ENCODE measurements at regions not wholly inside any gene's neighbourhood (a gene's known extent, or its start where the extent isn't known, plus 50 kb on each side); places are given as distances from the start of the nearest gene placed in this dataset.

DNA sequence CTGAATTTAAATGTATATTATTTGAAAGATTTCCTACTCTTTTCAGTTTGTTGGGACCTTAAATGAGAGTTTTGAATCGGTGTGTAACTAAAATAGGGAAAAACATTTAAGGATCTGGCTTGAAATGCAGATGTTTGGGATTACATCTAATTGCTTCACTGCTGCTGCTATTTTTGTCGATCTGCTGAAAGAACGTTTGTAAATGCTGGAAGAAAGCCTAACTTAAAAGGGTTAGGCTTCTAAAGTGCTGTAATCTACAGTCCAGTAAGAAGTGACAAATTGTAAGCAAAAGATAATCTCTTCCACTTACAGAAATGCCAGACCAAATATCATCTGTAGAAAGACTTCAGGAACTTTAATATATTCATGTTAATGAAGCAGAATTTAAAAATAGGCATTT lies 691.6 kb downstream of the ZNF385D start:
- no peak for TF ChIP-seq POLR2A (IDR thresholded peaks at IDR 0.05; ENCODE audit: extremely low read depth, insufficient read length)
- TF ChIP-seq, protein P1, sequence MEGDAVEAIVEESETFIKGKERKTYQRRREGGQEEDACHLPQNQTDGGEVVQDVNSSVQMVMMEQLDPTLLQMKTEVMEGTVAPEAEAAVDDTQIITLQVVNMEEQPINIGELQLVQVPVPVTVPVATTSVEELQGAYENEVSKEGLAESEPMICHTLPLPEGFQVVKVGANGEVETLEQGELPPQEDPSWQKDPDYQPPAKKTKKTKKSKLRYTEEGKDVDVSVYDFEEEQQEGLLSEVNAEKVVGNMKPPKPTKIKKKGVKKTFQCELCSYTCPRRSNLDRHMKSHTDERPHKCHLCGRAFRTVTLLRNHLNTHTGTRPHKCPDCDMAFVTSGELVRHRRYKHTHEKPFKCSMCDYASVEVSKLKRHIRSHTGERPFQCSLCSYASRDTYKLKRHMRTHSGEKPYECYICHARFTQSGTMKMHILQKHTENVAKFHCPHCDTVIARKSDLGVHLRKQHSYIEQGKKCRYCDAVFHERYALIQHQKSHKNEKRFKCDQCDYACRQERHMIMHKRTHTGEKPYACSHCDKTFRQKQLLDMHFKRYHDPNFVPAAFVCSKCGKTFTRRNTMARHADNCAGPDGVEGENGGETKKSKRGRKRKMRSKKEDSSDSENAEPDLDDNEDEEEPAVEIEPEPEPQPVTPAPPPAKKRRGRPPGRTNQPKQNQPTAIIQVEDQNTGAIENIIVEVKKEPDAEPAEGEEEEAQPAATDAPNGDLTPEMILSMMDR (IDR thresholded peaks at IDR 0.05; ENCODE audit: low read depth, low read length) = no peak
- TF ChIP-seq MYC (IDR thresholded peaks at IDR 0.05; ENCODE audit: low read depth, low read length) = no peak
- TF ChIP-seq, protein P2, sequence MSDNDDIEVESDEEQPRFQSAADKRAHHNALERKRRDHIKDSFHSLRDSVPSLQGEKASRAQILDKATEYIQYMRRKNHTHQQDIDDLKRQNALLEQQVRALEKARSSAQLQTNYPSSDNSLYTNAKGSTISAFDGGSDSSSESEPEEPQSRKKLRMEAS (IDR thresholded peaks at IDR 0.05; ENCODE audit: low read depth, low read length) = no peak

Data from NB4 (cell line).